ENCODE measurements at regions not wholly inside any gene's neighbourhood (a gene's known extent, or its start where the extent isn't known, plus 50 kb on each side); places are given as distances from the start of the nearest gene placed in this dataset.

- DNase-seq, result no peak
These were observed 692.4 kb downstream of the CPS1 start for GRCh38 chr2:211248841-211249240.

DNA sequence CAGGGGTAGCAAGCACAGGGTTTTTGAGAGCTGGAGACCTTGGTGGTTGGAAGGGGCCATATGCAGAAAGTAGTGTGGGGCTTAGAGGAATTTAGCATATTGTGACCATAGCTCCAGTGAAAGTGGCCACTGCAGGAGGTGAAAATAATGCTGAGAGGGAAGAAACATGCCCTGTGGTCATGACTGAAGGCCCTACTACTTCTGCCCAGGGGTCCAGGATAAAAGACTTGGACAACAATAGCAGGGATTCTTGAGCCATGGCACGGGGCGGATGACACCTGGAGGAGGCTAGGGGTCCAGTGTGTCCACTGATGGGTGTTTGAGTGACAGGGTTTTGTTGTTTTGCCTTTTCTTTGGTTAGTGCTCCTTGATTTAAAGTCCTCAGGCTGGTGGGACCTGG is 694.6 kb downstream of the CPS1 start:
- no peak for DNase-seq

DNA sequence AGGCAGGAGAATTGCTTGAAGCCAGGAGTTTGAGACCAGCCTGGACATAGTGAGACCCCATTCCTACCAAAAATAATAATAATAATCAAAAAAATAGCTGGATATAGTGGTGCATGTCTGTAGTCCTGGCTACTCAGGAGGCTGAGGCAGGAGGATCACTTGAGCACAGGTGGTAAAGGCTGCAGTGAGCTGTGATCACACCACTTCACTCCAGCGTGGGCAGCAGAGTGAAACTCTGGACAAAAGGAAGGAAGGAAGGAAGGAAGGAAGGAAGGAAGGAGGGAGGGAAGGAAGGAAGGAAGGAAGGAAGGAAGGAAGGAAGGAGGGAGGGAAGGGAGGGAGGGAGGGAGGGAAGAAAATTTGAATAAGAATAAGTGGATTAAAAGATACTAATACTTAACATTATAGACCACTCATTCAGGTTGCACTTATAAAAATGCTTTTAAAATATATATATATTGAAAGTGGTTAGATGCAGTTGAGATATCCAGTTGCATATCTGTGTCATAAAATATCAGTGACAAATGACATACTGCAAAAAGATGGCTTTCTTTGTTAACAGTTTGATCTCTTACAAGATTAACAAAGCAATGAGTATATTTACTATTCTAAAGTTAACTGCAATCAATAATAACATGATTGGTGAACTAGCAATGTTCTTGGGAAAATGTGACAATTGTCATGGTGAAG is 702.4 kb downstream of the CPS1 start:
- DNase-seq, result no peak

GRCh38 chr2:211259831-211260476 is 703.6 kb downstream of the CPS1 start:
- no peak for DNase-seq

- no peak for DNase-seq
These were observed 713.9 kb downstream of the CPS1 start for GRCh38 chr2:211270257-211270656.

DNA sequence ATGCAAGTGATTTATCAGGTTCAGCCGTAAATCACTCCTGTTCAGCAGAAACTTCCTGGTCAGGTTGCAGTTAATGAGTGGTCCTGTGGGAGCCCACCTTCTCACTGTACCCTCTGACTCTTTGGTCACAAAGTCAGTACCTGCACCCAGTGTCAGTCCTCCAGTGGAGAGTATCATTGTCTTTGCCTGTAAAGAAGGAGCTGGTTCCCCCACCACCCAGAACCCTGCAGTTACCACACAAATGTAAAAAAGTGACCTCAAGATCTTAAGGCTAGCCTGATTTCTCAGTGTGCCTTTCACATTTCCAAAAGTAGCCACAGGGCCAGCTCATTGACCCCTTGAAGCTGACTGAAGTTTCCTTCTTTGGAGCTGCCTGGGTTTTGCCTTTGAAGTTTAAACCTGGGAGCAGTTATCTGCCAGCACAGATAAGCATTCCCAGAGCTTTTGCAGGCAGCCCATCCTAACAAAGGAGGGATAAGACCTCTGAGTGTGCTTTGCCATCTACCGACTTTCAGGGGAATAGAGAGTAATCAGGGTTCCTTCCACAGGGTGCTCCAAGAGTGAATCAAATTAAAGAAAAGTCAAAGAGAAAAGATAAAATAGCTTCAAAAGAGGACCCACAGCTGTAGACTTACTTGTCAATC is 725.2 kb downstream of the CPS1 start:
- no peak for DNase-seq

DNA sequence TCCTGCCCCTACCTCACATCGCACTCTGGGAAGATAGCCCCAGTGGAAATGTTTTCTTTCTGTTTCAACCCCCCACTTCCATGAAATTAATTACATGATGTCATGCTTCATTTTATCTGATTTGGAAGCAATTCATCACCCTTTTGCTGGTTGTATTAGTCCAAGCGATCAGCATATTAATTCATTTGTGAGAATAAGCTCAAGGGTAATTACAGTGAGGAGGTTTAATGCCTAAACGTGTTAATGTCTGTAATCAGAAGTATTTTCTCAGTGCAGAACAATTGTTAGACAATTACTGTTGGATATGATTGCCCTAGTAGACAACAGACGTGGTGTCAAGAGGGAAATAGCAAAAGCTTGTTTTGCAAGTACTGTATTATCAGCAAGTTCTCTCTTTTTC is 746.3 kb downstream of the CPS1 start:
- no peak for DNase-seq

DNA sequence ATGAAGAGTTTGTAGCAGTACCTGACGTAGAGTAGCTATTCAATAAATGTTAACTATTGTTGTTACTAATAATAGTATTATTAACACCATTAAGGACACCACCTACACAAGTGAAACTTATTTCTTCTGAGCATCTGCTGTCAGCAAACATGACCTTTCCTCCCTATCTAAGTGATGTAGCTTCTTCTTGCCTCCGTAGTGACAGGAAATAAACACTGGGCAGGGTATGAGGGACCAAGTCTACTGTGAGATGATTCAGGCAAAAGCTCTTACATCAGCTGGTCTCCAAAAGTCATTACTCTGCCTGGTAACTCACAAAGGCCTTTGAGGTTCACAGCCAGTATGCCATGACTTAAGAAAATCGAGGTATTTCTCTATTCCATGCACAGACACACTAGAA is 750.5 kb downstream of the CPS1 start:
- no peak for DNase-seq

All from NCI-H2107 (cell line).